C4-2B (cell line): ENCODE measurements at regions not wholly inside any gene's neighbourhood (a gene's known extent, or its start where the extent isn't known, plus 50 kb on each side); places are given as distances from the start of the nearest gene placed in this dataset.

ENCODE experiments used
- H3K27ac ChIP-seq: fragments of 450-650 bp; 2 replicates; pipeline ENCODE4 v1.5.1; 2017
- ZFX ChIP-seq: fragments of 450-650 bp; IDR thresholded peaks from 2 replicates; pipeline ENCODE4 v1.6.1; 2017
- TF ChIP-seq, protein P1 (sequence below): fragments of 450-650 bp; conservative IDR thresholded peaks from 2 replicates; pipeline ENCODE4 v1.5.1; 2017; ENCODE audit warnings: mild to moderate bottlenecking

DNA sequence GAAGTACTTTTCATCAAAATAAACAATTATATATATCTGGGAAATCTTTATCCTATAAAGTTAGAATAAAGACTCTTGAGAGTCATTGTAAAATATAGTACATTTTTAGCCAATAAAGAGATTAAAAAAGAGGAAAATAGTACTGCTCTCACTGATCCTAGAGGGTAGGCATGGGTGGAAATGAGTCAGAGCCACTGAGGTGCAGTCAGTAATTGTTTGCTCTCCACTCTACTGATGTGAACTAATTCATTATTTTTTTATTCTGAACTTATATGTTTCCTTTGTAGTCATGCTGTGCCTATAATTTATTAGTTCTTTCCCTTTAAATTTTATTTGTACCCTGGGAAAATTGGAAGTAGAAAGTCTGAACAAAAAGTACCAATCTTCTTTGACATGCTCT, 1359.4 kb upstream of the GJE1 start:
- TF ChIP-seq ZFX = no peak
- TF ChIP-seq, protein P1, sequence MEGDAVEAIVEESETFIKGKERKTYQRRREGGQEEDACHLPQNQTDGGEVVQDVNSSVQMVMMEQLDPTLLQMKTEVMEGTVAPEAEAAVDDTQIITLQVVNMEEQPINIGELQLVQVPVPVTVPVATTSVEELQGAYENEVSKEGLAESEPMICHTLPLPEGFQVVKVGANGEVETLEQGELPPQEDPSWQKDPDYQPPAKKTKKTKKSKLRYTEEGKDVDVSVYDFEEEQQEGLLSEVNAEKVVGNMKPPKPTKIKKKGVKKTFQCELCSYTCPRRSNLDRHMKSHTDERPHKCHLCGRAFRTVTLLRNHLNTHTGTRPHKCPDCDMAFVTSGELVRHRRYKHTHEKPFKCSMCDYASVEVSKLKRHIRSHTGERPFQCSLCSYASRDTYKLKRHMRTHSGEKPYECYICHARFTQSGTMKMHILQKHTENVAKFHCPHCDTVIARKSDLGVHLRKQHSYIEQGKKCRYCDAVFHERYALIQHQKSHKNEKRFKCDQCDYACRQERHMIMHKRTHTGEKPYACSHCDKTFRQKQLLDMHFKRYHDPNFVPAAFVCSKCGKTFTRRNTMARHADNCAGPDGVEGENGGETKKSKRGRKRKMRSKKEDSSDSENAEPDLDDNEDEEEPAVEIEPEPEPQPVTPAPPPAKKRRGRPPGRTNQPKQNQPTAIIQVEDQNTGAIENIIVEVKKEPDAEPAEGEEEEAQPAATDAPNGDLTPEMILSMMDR = no peak
- no peak overlapping the region for H3K27ac ChIP-seq

DNA sequence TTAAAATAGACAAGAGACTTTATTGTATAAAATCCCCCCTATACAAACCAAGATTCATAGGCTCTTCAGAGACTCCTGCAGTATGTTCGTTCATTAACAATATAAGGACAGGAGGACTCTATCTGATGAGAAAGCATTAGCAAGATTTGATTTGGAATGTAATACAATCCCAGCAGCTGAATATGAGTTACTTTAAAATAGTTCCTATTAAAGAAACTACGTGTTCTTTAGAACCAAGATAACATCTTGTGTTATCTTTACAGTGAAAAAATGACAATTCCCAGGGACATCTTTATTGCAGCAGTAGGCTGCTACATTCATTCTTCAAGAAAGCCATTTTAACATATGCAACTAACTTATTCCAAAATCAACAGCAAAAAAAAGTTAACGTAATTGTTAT, 1360.1 kb upstream of the GJE1 start:
- no peak for TF ChIP-seq ZFX
- TF ChIP-seq, protein P1 = no peak
- H3K27ac ChIP-seq = no peak overlapping the region

DNA sequence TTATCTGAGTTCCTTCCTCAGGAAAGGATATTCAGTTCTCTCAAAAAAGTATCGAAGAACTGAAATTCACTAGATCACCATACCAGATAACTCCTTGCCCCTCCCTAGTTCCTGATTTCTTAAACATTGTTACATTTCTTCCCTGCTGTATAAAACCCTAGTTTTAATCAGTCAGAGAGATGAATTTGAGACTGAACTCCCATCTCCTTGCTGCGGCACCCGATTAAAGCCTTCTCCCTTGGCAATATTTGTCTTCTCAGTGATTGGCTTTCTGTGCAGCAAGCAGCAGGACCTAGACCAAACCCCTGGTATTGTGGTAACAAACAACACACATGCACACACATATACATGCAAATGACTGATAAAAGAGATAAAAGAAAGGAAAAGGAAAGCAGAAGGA, 1364.6 kb upstream of the GJE1 start:
- TF ChIP-seq, protein P1 = no peak
- TF ChIP-seq ZFX = no peak
- no peak overlapping the region for H3K27ac ChIP-seq

- TF ChIP-seq ZFX = no peak
- TF ChIP-seq, protein P1 = no peak
- no peak overlapping the region for H3K27ac ChIP-seq
Observed at GRCh38 chr6:140766999-140767398, 1365.7 kb upstream of the GJE1 start.

DNA sequence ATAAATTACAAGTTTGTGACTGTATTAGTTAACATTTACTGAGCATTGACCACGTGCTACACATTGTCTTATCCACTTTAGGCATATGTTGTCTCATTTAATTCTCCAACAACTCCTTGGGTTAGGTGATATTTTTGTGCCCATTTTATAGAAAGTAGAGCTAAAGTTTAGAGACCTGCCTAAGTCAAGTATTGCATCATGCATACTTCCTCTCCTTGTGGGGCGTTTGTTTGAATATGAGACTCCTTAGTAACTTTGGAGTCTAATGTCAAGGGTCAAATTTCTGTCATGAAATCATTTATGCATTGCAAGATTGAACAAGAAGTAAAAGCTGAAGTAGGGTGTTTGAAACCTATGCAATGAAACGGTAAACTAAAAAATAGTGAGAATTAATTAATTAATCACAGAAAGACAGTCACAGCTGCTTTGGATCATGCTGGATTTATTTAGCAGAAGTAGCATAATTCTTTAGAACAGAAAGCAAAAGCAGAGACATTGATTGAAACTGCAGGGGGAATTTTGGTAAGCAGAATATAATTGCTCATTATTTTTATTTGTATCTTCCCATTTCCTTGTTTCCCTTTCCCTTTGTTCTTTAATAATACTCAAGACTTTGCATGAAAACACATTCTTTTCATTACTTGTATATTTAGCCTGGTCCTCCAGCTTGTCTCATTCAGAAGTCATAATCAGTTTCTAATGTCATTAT, 1374.4 kb upstream of the GJE1 start:
- no peak for TF ChIP-seq ZFX
- no peak overlapping the region for H3K27ac ChIP-seq

DNA sequence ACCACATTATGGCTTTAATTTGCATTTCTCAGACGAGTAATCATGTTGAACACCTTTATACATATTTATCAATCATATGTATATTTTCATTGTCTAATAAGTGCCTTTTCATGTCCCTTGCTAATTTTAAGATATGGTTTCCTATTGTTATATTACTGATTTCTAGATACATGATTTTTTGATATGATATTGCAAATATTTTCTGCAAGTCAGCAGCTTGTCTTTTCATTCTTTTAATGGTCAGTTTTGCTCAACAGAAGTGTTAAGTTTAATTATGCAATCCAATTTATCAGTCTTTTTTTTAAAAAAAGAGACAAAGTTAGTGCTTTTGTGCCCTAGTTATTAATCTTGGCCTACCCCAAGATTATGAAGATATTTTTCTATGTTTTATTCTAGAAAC, 1377.8 kb upstream of the CITED2 start:
- no peak for TF ChIP-seq ZFX
- TF ChIP-seq, protein P1 = no peak

DNA sequence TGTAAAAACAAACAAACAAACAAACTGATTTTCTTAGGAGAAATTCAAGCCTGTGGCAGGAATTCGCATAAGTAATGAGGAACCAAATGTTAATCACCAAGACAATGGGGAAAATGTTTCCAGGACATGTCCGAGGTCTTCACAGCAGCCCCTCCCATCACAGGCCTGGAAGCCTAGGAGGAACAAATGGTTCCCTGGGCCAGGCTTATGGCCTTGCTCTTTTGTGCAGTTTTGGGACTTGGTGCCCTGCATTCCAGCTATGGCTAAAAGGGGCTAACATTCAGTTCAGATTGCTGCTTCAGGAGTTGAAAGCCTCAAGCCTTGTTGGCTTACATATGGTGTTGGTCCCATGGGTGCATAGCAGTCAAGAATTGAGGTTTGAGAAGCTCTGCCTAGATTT, 1372.7 kb upstream of the CITED2 start:
- TF ChIP-seq, protein P1 = no peak
- TF ChIP-seq ZFX = no peak
- no peak overlapping the region for H3K27ac ChIP-seq

More for the DNA sequence above, 1377.8 kb upstream of the CITED2 start:
- H3K27ac ChIP-seq = no peak overlapping the region
